ENCODE measurements at regions not wholly inside any gene's neighbourhood (a gene's known extent, or its start where the extent isn't known, plus 50 kb on each side); places are given as distances from the start of the nearest gene placed in this dataset.
A peak's percentile ranks its signal among the peaks of the same experiment; 100 is the strongest.

- 0 out of 4 replicates have a peak, but pooled peaks of 1 of the 2 experiments have one; percentile 28 for TF ChIP-seq KLF16 (CRISPR knock-in tag; IDR thresholded peaks at IDR 0.05)
- TF ChIP-seq ZNF652 (CRISPR knock-in tag; IDR thresholded peaks at IDR 0.05; ENCODE audit: borderline replicate concordance, low read depth) = no peak
- TF ChIP-seq DPF2 (CRISPR knock-in tag; IDR thresholded peaks at IDR 0.05; ENCODE audit: borderline replicate concordance, low read depth) = peak; percentile 66; the same call in 1 of the 2 replicates
- peak; percentile 70 for TF ChIP-seq KDM6A (CRISPR knock-in tag; IDR thresholded peaks at IDR 0.05; ENCODE audit: low read depth)
- no peak for TF ChIP-seq ZNF543 (CRISPR knock-in tag; IDR thresholded peaks at IDR 0.05)
- TF ChIP-seq PRDM10 (CRISPR knock-in tag; IDR thresholded peaks at IDR 0.05; ENCODE audit: low read depth) = no peak
- peak; percentile 97 for TF ChIP-seq ZNF614 (CRISPR knock-in tag; IDR thresholded peaks at IDR 0.05; ENCODE audit: borderline replicate concordance)
- TF ChIP-seq RFX3 (CRISPR knock-in tag; IDR thresholded peaks at IDR 0.05) = no peak
- TF ChIP-seq ZNF468 (CRISPR knock-in tag; IDR thresholded peaks at IDR 0.05) = no peak
- TF ChIP-seq NFIC (IDR thresholded peaks at IDR 0.05; ENCODE audit: low read length) = peak; percentile 27; the same call in 1 of the 2 replicates
- peak; percentile 65 for TF ChIP-seq HDAC2 (CRISPR knock-in tag; IDR thresholded peaks at IDR 0.05)
- peak; percentile 22; the same call in 1 of the 2 replicates for TF ChIP-seq CEBPG (CRISPR knock-in tag; IDR thresholded peaks at IDR 0.05)
- 0 out of 2 replicates have a peak, but pooled peaks have one; percentile 22 for TF ChIP-seq KAT8 (CRISPR knock-in tag; IDR thresholded peaks at IDR 0.05)
- no peak for TF ChIP-seq SOX6 (IDR thresholded peaks at IDR 0.05)
- peak; percentile 74 for TF ChIP-seq SOX6 (CRISPR knock-in tag; IDR thresholded peaks at IDR 0.05)
- TF ChIP-seq ZNF510 (CRISPR knock-in tag; IDR thresholded peaks at IDR 0.05; ENCODE audit: low read depth) = no peak
- no peak for TF ChIP-seq ATF3 (CRISPR knock-in tag; IDR thresholded peaks at IDR 0.05)
- TF ChIP-seq FOXA3 (CRISPR knock-in tag; IDR thresholded peaks at IDR 0.05) = peak; percentile 50
- TF ChIP-seq NR0B2 (CRISPR knock-in tag; IDR thresholded peaks at IDR 0.05) = no peak
- no peak for TF ChIP-seq THAP8 (CRISPR knock-in tag; IDR thresholded peaks at IDR 0.05; ENCODE audit: borderline replicate concordance)
- no peak for TF ChIP-seq BCL3 (CRISPR knock-in tag; IDR thresholded peaks at IDR 0.05)
- no peak for TF ChIP-seq ZNF619 (CRISPR knock-in tag; IDR thresholded peaks at IDR 0.05)
- TF ChIP-seq NCOA2 (CRISPR knock-in tag; IDR thresholded peaks at IDR 0.05) = peak; percentile 40; the same call in 1 of the 2 replicates
These were observed 71.1 kb upstream of the VCX start (continued) for GRCh38 chrX:7771788-7772438.

Data from HepG2 (cell line).